Esophagus squamous epithelium (tissue), 4 donors: ENCODE measurements at regions not wholly inside any gene's neighbourhood (a gene's known extent, or its start where the extent isn't known, plus 50 kb on each side); places are given as distances from the start of the nearest gene placed in this dataset.

ENCODE experiments used
- CTCF ChIP-seq, 6 experiments: fragments of 450-650 bp in 4 of 6; fragments of 200-600 bp in 2 of 6; sonication (generic) in 2 of 6; IDR thresholded peaks; one replicate each; pipeline ENCODE4 v1.5.1; 2016 to 2019; ENCODE audit warnings: antibody characterized with exemption in 6 of 6, mild to moderate bottlenecking in 4 of 6, moderate library complexity in 4 of 6
- POLR2A ChIP-seq, 4 donors: fragments of 450-650 bp; IDR thresholded peaks; one replicate each; pipeline ENCODE4 v1.6.1; 2017; ENCODE audit warnings: antibody characterized with exemption in 4 of 4, mild to moderate bottlenecking in 4 of 4, moderate library complexity in 3 of 4

DNA sequence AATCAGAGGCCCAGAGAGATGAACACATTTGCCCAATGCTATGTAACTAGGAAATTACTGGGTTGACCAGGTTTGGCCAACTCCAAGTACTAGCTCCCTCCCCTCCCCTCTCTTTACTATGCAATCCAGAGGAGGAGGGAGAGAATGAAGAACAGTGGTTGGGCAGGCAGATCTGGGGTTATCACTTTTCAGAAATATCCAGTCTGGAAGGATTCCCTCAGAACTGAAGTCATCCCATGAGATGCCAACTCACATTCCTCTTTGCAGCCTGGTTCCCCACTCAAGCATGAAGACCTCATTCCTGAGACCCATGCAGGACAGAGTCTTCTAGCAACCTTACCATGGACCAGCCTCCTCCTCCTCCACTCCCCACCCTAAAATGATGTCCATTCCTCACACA, 201.1 kb downstream of the TLE3 start:
- TF ChIP-seq CTCF (IDR thresholded peaks at IDR 0.05) (no peak), POLR2A (IDR thresholded peaks at IDR 0.05) (no peak)
